GM19023 (cell line): ENCODE measurements at regions not wholly inside any gene's neighbourhood (a gene's known extent, or its start where the extent isn't known, plus 50 kb on each side); places are given as distances from the start of the nearest gene placed in this dataset.
"Not testable (repeated sequence)": the region's sequence is repeated elsewhere in the genome, so short reads cannot be mapped to it uniquely, and the experiment has no call there.

Source experiments
- ATAC-seq: cut with Tn5 transposase; IDR thresholded peaks from one replicate; pipeline ENCODE4 v1.9.1; 2021; ENCODE audit warnings: mild to moderate bottlenecking, moderate library complexity; ENCODE audit not compliant: unreplicated experiment

DNA sequence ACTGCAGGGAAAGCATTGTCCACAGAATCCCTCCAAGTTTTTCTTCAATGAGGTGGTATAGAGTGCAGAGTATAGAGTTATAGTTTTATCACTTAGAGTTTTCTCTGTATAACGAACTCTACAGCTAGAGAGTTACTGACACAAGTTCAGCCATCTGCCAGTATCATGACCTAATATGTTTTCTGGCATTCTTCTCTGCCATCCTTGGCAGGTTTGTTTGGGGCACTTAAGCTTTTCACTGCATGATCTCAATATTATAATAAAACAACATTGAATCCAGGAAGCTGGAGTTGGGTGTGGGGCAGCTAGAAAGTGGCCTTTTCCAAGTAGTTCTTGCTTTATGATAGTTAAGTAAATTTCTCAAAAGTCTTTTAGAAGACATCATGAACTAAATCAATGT, 743.5 kb upstream of the ARPP21 start:
- ATAC-seq, result no peak

DNA sequence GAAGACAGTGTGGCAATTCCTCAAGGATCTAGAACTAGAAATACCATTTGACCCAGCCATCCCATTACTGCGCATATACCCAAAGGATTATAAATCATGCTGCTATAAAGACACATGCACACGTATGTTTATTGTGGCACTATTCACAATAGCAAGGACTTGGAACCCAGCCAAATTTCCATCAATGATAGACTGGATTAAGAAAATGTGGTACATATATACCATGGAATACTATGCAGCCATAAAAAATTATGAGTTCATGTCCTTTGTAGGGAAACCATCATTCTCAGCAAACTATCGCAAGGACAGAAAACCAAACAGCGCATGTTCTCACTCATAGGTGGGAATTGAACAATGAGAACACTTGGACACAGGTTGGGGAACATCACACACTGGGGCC, 729.6 kb upstream of the ARPP21 start:
- not testable (repeated sequence) for ATAC-seq

DNA sequence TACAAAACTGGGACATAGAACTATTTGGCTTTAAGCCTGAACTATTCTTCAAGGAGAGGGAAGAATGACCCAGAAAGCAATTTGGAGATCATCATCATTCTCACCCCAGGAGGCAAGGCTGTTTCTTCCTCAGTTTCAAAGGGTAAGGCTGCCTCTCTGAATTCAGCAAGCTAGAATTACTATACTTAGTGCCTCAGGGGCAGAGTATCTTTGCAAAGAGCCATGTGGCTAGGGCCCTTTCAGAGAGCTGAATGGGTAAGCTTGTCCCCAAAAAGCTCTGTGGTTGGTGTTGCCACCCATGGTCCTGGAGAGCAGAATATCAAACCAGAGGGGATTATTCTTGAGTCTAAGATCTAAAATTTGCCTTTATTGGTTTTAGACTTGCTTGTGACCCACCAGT, 720.3 kb upstream of the ARPP21 start:
- no peak for ATAC-seq

DNA sequence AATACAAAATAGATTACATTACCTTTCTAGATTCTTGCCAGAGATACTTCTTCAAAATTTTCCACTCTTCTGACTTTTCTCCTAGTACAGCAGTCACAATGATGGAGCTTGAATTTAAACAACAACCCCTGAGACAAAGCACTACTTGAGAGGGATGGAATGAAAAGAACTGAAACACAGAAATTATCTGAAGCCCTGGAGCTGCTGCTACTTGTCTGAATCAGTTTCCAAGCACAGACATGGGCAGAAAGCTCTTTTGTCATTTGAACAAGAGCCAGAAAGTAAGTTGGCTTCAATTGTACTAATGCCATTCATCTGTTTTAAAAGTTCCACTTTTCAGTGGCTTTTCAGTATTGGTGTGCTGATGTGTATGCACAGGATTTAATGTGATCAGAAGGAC, 718.5 kb upstream of the ARPP21 start:
- no peak for ATAC-seq

DNA sequence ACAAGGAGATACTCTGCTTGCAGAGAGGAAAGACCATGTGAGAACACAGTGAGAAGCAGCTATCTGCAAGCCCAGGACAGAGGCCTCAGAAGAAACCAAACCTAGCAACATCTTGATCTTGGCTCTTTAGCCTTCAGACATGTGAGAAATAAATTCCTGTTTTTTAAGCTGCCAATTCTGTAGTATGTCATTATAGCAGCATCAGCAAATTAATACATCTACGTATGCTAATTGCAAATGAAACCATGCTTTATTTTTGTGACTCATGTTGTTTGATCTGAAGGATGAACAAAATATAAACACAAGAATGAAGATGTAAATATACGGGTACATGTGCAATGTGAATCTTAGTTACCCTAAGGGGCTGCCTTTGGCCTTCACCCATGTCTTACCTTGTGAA, 714.4 kb upstream of the ARPP21 start:
- ATAC-seq, result no peak

DNA sequence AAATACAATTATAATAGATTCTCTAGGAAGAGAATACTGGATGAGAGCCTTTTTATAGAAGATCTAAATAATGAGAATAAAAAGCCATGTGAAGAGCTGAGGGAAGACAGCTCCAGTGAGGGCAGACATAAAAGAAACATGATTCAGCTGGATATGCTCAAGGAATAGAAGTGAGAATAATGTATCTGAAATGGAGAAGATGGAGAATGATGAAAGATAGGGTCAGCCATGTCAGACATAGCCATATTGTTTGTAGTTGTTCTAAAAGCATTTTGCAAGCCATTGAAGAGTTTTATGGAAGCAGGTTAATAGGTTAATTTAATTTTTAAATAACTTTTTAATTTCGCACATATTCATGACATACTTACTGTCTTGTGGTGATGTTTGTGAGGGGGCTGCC, 713.5 kb upstream of the ARPP21 start:
- no peak for ATAC-seq

DNA sequence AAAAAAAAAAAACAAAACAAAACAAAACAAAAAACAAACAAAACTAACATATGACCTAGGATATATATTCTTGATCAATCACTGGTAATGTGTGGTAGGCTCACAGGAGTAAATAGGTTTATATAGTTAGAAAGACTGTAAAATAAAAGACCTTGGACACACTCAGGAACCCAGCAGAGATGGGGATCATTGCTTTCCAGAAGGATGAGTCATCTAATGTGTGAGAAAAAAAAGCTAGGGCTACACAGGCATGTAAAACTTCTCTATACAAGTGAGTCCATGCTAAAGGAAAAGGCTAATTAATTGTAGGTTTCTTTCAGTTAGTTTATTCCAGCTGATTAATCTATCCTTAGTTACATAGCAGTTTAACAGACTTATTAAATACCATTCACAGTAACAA, 710.3 kb upstream of the ARPP21 start:
- no peak for ATAC-seq

DNA sequence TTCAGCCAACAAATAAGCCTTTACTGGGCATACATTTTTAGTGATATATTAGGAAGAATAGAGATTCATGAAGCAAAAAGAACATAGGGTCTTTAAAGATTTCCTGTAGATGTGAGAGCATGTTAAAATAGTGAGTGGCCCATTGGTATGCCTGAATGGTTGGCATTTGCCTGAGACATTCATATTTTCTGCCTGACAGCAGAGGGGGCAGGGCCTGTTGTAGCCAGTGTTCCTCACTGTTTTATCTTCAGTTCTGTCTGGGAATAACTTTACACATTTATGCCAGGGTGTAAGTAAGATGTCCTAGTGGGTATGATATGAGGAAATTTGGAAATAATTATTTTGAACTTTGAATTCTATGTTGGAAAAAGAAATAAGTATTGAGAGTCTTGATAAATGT, 704.7 kb upstream of the ARPP21 start:
- ATAC-seq, result no peak

DNA sequence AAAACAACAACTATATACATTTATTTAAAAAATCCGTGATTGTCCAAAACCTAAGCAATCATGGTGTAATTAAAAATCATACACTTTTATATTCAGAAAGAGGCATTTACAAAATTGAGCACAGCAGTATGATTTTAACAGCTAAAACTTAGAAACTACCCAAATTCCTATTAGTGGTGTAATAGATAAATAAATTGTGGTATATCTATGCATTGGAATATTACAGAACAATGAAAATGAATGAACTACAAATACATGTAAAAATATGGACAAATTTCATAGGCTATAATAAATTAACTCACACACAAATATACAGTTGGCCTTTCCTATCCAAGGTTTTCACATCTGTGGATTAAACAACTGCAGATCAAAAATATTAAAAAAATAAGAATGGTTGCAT, 700.5 kb upstream of the ARPP21 start:
- ATAC-seq, result no peak

DNA sequence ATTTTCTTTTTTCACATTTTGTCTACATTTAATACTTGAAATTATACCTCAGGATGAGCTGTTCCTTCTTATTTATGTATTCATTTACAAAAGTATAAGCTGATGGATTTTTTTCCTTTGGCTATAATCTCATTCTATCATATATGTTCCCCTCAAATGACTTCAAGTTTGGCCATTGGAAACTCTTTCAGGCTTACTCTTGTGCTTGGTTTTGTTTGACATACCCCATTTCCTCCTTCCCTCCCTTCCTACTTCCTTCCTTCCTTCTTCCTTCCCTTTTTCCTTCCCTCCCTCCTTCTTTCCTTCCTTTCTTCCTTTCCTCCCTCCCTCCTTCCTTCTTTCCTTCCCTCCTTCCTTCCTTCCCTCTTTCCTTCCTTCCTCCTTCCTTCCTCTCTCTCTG, 697.1 kb upstream of the ARPP21 start:
- no peak for ATAC-seq

DNA sequence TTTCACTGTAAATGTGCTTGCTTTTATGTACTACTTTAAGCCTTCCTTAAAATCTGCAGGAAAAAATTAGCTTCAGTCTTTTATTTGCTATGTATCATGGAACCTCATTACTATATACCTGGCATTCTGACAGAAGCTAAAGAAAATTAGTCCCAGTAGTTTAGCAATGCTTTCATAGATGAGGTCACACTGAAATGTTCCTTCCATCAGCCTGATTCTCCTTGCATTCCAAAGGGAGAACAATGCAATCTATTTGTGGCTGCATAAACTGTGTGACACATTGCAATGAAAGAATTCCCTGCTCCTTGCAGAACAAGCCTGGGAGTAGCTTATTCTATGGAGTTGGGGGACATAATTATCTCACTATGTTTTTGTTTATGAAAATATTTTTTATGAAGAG, 691.5 kb upstream of the ARPP21 start:
- no peak for ATAC-seq

DNA sequence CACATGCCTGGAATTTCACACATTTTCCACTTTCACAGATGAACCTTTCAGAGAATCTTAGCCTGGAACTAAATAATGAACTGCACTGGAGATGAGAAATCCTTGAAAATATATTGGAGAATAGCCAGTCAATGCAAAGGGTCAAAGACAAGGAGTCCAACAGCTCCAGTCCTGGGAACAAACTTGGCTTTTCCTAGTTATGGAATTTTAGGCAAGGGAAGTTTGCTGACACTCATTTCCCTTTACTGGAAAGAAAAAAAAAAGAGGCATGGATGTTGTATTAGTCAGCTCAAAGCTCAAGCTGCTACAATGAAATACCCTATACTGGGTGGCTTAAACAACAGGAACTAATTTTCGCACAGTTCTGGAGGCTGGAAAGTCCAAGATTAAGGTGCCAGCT, 690.8 kb upstream of the ARPP21 start:
- no peak for ATAC-seq

DNA sequence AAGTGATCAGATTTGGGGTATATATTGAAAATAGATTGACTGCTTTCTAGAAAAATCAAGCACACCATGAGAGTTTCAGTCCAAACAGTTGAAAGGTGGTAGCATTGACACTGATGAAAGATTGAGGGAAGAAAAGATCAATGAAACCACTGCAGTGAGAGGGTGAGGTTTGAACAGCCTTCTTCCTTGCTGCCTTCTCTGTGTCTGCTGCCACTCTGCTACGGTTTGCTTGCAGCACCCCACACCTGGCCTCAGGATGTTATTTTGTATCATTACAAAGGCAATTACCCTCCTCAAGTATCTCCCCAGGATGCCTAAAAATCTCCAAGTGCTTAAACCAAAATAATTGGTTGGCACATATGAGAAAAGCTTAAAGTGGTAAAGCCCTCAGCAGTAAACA, 683.6 kb upstream of the ARPP21 start:
- no peak for ATAC-seq

DNA sequence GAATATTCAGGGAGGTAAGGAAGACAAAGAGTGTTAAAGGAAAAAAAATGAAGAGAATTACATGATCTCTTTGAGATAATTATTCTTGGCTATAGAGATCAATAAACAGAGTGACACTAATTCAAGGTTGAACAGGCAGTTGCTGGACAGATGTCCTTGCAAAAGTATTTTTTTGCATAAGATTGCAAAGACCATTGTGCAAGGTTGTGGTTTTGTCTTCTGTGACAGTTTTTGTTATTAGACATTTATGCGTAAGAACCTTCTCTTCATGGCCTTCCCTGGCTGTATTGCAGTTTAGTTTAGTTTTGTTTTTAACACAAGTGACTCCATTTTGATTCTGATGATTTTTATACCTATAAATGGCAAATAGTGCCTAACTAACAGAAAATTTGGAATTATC, 682.8 kb upstream of the ARPP21 start:
- ATAC-seq, result no peak

DNA sequence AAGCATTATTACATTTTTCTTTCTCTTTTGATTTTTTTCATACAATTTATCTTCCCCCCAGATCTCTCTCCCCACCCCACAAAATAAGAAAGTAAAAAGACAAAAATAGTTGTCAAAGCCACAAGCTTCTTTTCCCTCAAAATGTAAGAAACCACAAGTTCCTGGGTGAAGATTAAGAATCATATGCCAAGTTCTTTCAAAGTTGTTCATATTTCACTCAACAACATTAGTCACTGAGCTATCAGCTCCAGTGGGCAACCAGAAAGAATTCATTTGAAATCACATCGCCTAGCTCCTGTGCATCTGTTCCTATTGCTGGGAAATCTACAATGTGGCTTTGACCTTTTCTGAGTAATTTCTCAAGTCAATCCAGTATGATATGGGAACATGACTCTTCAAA, 681.6 kb upstream of the ARPP21 start:
- no peak for ATAC-seq

DNA sequence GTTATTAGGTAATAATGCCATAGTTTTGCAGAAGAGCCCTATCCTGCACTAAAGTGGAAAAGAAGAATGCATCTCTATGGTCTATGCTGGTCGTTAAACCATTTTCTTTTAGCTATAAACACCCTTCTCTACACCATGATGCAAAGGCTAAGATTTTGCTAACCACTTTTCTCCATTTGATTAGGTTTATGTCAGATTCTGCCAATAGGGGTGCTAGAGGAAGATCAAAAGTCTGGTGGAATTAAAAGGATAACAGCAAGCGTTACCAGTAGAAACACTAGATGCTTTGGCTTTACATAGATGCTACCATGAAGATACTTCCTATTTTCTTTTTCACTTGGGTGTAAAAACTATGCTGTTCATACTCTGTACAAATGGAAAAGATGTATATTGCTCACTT, 669.8 kb upstream of the ARPP21 start:
- no peak for ATAC-seq

DNA sequence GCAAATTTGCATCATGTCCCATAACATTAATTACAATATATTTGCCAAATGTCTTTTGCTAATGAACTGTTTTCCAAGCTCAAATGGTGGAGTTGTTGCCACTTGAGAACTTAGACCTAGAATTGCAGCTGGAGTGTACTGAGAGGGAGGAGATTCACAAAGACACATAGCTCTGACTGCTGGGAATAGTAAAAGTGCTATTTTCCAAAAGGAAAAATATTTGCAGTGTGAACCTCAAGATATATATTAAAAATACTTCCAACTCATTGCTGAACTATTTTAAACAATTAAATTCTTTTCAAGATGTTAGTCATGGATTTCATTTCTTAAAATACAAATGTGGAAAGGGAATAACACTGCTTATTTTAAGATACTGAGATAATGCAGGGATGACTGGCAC, 666.8 kb upstream of the ARPP21 start:
- ATAC-seq, result no peak

DNA sequence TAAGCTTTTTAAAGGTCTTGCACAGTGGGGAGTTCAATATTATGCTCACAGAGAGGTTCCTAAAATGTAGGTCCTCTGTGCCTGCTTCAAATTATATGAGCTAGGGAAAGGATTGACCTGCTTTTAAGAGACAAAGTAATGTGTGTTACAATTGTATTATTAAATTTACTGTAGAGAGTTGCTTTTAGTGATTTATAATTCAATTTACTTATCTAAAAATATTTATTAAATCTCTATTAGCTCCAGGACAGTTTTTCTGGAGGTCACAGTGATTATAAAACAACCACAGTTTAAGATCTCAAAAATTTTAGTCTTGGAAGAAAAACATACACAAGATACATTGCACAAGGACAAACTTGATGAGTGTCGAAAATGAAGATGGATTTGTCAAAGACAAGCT, 665.7 kb upstream of the ARPP21 start:
- no peak for ATAC-seq

DNA sequence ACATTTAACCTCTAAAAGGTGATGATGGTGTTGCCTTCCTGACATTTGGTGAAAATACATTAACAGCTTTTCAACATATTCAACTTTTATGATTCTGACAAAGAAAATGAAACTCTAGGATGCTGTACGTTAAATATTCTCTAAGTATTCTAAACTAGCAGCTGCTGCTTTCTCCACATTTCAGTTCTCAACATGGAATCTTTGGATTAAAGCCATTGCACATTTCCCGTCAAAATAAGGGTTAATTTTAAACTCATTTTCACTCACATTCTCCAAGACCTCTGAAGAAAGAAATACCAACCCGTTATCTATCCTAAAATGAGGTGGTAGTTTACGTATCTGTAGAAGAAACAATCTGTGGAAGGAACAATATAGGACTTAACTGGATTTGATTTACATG, 655.7 kb upstream of the ARPP21 start:
- no peak for ATAC-seq

DNA sequence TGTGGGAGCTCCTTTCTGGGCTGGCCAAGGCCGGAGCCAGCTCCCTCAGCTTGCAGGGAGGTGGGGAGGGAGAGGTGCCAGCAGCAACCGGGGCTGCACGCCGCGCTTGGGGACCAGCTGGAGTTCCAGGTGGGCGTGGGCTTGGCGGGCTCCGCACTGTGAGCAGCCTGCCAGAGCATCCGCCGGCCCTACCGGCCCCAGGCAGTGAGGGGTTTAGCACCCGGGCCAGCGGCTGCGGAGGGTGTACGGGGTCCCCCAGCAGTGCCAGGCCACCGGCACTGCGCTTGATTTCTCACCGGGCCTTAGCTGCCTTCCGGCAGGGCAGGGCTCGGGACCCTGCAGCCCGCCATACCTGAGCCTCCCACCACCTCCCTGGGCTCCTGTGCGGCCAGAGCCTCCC, 651.0 kb upstream of the ARPP21 start:
- ATAC-seq, result no peak

DNA sequence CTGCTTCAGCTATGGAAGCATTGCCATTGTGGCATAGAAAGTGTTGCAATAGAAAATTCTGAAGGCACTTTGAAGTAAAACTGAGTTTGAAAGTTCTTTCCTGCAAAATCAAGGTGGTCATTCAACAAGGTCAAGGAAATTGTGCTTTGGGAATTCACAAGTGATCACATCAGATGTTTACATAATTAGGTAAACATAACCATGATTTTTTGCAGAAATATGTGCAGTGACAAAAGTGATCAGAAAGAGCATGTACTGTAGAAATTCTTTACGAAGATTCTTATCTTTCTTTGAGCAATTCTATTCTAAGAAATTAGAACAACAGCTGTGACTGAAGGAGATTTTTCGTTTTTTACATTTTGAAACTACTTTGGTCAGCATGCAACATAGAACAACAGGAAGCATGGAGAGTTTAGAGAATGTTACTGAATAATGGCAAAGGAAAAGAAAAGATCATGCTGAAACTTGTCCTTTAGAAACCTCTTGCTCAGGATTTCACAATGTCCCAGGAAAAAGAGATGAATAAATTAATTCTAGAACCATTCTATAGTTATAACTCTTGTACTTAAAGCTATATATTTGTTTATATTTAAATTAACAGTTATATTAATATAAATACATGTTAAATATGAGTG, 643.4 kb upstream of the ARPP21 start:
- no peak for ATAC-seq

DNA sequence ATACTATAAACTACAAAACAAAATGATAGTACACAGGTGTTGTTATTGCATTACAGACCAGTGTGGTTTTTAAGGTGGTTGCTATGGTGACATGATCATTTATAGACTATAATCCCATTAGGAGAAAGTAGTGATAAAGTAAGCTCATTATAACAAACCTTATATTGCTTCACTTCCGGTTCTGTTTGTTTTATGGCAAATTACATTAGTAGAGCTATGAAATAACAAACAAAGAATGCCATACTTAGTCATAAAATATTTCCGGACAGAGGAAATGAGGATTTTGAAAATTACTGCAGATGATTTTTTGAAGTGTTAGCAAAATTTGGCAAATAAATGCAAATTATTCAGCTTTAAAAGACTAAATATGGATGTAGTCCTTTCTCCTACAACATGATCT, 640.4 kb upstream of the ARPP21 start:
- ATAC-seq, result no peak

DNA sequence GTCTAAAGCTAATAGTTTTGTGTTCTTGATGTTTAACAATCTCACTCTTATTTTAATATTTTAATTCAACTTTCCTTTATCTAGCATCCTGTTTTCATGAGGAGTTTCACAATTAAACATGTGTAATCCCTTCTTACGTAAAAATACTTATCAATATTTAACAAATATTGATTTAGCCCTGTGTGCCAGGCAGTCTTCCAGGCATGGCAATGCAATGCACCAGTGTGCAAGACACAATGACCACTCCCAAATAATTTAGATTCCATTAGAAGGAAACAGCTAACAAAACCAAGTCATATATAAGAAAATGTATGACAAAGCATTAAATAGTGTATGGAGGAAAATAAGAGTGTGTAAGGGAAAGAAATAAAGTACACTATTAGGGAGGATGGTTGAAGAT, 627.1 kb upstream of the ARPP21 start:
- ATAC-seq, result no peak

DNA sequence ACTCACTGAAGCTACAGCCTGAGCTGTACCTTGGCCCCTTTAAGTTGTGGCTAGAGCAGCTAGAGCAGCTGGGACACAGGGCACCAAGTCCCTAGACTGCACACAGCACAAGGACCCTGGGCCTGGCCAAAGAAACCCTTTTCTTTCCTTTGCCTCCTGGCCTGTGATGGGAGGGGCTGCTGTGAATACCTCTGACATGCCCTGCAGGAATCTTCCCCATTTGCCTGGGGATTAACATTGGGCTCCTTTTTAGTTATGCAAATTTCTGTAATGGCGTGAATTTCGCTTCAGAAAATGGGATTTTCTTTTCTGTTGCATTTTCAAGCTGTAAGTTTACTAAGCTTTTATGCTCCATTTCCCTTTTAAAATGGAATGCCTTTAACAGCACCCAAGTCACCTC, 611.2 kb upstream of the ARPP21 start:
- no peak for ATAC-seq
